SK-N-SH treated with all-trans-retinoic acid at 6 μM for 48 hours (cell line): ENCODE measurements at regions not wholly inside any gene's neighbourhood (a gene's known extent, or its start where the extent isn't known, plus 50 kb on each side); places are given as distances from the start of the nearest gene placed in this dataset.

Experiments
- ATAC-seq: fragments of 200-7000 bp; cut with Tn5 transposase; 3 replicates; pipeline ENCODE4 v1.9.1; 2020; ENCODE audit warnings: mild to moderate bottlenecking, moderate library complexity
- ARNTL ChIP-seq: fragments of 450-650 bp; formaldehyde crosslinking; IDR thresholded peaks from 2 replicates; pipeline ENCODE4 v1.5.0; 2020; ENCODE audit warnings: low read depth, mild to moderate bottlenecking, moderate library complexity, borderline replicate concordance
- BACH2 ChIP-seq: fragments of 250-450 bp; sonication (Bioruptor Pico); IDR thresholded peaks from 2 replicates; pipeline ENCODE4 v1.9.0; 2021; ENCODE audit warnings: mild to moderate bottlenecking, borderline replicate concordance
- CREB5 ChIP-seq: fragments of 250-450 bp; sonication (Bioruptor Pico); IDR thresholded peaks from 2 replicates; pipeline ENCODE4 v1.5.1; 2020; ENCODE audit warnings: low read depth, mild to moderate bottlenecking, moderate library complexity
- CSDC2 ChIP-seq: fragments of 250-450 bp; sonication (Bioruptor Pico); IDR thresholded peaks from 2 replicates; pipeline ENCODE4 v1.5.0; 2020; ENCODE audit warnings: mild to moderate bottlenecking, moderate library complexity
- CSRNP3 ChIP-seq: fragments of 250-450 bp; sonication (Bioruptor Pico); IDR thresholded peaks from 2 replicates; pipeline ENCODE4 v1.5.1; 2021; ENCODE audit warnings: mild to moderate bottlenecking, moderate library complexity
- ESRRG ChIP-seq: fragments of 250-450 bp; sonication (Bioruptor Pico); IDR thresholded peaks from 2 replicates; pipeline ENCODE4 v1.6.1; 2021; ENCODE audit warnings: mild to moderate bottlenecking
- GLIS3 ChIP-seq: fragments of 250-450 bp; sonication (Bioruptor Pico); IDR thresholded peaks from 2 replicates; pipeline ENCODE4 v1.5.0; 2020; ENCODE audit warnings: mild to moderate bottlenecking, moderate library complexity
- OSR1 ChIP-seq: fragments of 250-450 bp; sonication (Bioruptor Pico); IDR thresholded peaks from 2 replicates; pipeline ENCODE4 v1.8.0; 2022; ENCODE audit warnings: moderate library complexity, mild to moderate bottlenecking, inconsistent platforms
- POU6F1 ChIP-seq: fragments of 250-450 bp; sonication (Bioruptor Pico); IDR thresholded peaks from 2 replicates; pipeline ENCODE4 v1.8.0; 2021; ENCODE audit warnings: low read depth, mild to moderate bottlenecking, moderate library complexity, borderline replicate concordance
- PPARA ChIP-seq: fragments of 250-450 bp; sonication (Bioruptor Pico); IDR thresholded peaks from 2 replicates; pipeline ENCODE4 v1.5.0; 2020; ENCODE audit warnings: mild to moderate bottlenecking, borderline replicate concordance
- RARB ChIP-seq: fragments of 250-450 bp; sonication (Bioruptor Pico); IDR thresholded peaks from 2 replicates; pipeline ENCODE4 v1.8.0; 2021; ENCODE audit warnings: mild to moderate bottlenecking, moderate library complexity
- SNAI2 ChIP-seq: fragments of 250-450 bp; sonication (Bioruptor Pico); IDR thresholded peaks from 2 replicates; pipeline ENCODE4 v1.5.0; 2020; ENCODE audit warnings: mild to moderate bottlenecking, moderate library complexity
- TCF4 ChIP-seq: fragments of 250-450 bp; sonication (Bioruptor Pico); IDR thresholded peaks from 2 replicates; pipeline ENCODE4 v1.8.0; 2021; ENCODE audit warnings: mild to moderate bottlenecking, moderate library complexity, borderline replicate concordance
- TOX ChIP-seq: fragments of 250-450 bp; sonication (Bioruptor Pico); IDR thresholded peaks from 2 replicates; pipeline ENCODE4 v1.8.0; 2021; ENCODE audit warnings: mild to moderate bottlenecking, moderate library complexity, borderline replicate concordance
- TSHZ2 ChIP-seq: fragments of 250-450 bp; sonication (Bioruptor Pico); IDR thresholded peaks from 2 replicates; pipeline ENCODE4 v1.5.0; 2020; ENCODE audit warnings: mild to moderate bottlenecking, moderate library complexity
- ZFP3 ChIP-seq: fragments of 250-450 bp; sonication (Bioruptor Pico); IDR thresholded peaks from 2 replicates; pipeline ENCODE4 v1.5.0; 2020; ENCODE audit warnings: mild to moderate bottlenecking, moderate library complexity
- ZFP30 ChIP-seq: fragments of 450-650 bp; formaldehyde crosslinking; IDR thresholded peaks from 2 replicates; pipeline ENCODE4 v1.5.0; 2022; ENCODE audit warnings: mild to moderate bottlenecking, moderate library complexity
- ZNF565 ChIP-seq: fragments of 450-650 bp; formaldehyde crosslinking; conservative IDR thresholded peaks from 2 replicates; pipeline ENCODE4 v1.5.0; 2020; ENCODE audit warnings: low read depth, mild to moderate bottlenecking, moderate library complexity
- ZNF70 ChIP-seq: fragments of 450-650 bp; formaldehyde crosslinking; IDR thresholded peaks from 2 replicates; pipeline ENCODE4 v1.5.0; 2020; ENCODE audit warnings: mild to moderate bottlenecking, moderate library complexity
- ZNF8 ChIP-seq: fragments of 450-650 bp; formaldehyde crosslinking; IDR thresholded peaks from 2 replicates; pipeline ENCODE4 v1.5.0; 2020; ENCODE audit warnings: mild to moderate bottlenecking, moderate library complexity

- no peak for TF ChIP-seq CSRNP3 (CRISPR knock-in tag)
- no peak for TF ChIP-seq PPARA (CRISPR knock-in tag)
- no peak for TF ChIP-seq GLIS3 (CRISPR knock-in tag)
- TF ChIP-seq BACH2 (CRISPR knock-in tag), result no peak
- no peak for TF ChIP-seq SNAI2 (CRISPR knock-in tag)
- TF ChIP-seq TCF4, result no peak
- TF ChIP-seq ARNTL (CRISPR knock-in tag), result no peak
- TF ChIP-seq CREB5 (CRISPR knock-in tag), result no peak
- TF ChIP-seq ZNF70 (CRISPR knock-in tag), result no peak
- TF ChIP-seq CSDC2, result no peak
- TF ChIP-seq ZFP3 (CRISPR knock-in tag), result no peak
- ATAC-seq, result no peak
These were observed 117.4 kb upstream of the ID2 start for GRCh38 chr2:8564475-8564874.

- TF ChIP-seq ZFP30 (CRISPR knock-in tag) (no peak), TOX (CRISPR knock-in tag) (no peak), ESRRG (CRISPR knock-in tag) (no peak), ZNF565 (no peak), RARB (no peak), OSR1 (no peak)
- ATAC-seq, result no peak
These were observed 116.3 kb upstream of the ID2 start for GRCh38 chr2:8565399-8566154.

GRCh38 chr2:8566155-8566670 is 115.6 kb upstream of the ID2 start:
- no peak for ATAC-seq
- TF ChIP-seq BACH2 (CRISPR knock-in tag), result no peak
- no peak for TF ChIP-seq TOX (CRISPR knock-in tag)
- TF ChIP-seq CREB5 (CRISPR knock-in tag), result no peak
- no peak for TF ChIP-seq OSR1
- TF ChIP-seq ARNTL (CRISPR knock-in tag), result no peak
- no peak for TF ChIP-seq ZNF70 (CRISPR knock-in tag)
- TF ChIP-seq, all 23 proteins: peak for 0

GRCh38 chr2:8566774-8567468 is 114.9 kb upstream of the ID2 start:
- no peak for ATAC-seq

More at GRCh38 chr2:8566774-8567468, 114.9 kb upstream of the ID2 start:
- TF ChIP-seq ZNF8 (CRISPR knock-in tag), result no peak
- TF ChIP-seq POU6F1 (CRISPR knock-in tag), result no peak
- no peak for TF ChIP-seq ZNF70 (CRISPR knock-in tag)
- TF ChIP-seq CSDC2, result no peak
- TF ChIP-seq TOX (CRISPR knock-in tag), result no peak
- no peak for TF ChIP-seq TSHZ2 (CRISPR knock-in tag)
- TF ChIP-seq ZFP30 (CRISPR knock-in tag), result no peak
- TF ChIP-seq OSR1, result no peak
- no peak for TF ChIP-seq PPARA (CRISPR knock-in tag)
- TF ChIP-seq ZFP3 (CRISPR knock-in tag), result no peak
- no peak for TF ChIP-seq CSRNP3 (CRISPR knock-in tag)
